Kidney epithelial cell (primary cell): ENCODE measurements at regions not wholly inside any gene's neighbourhood (a gene's known extent, or its start where the extent isn't known, plus 50 kb on each side); places are given as distances from the start of the nearest gene placed in this dataset.

Experiments
- DNase-seq: peaks from one replicate; pipeline ENCODE4 v3.0.0-alpha.2; 2010; ENCODE audit warnings: low read depth
- H3K27me3 ChIP-seq: 2 replicates; pipeline ENCODE4 v1.6.0; 2011; ENCODE audit warnings: low read length; ENCODE audit not compliant: control insufficient read depth, insufficient read depth
- H3K36me3 ChIP-seq: 2 replicates; pipeline ENCODE4 v1.5.1; 2011; ENCODE audit warnings: low read length; ENCODE audit not compliant: control insufficient read depth, insufficient read depth
- H3K4me3 ChIP-seq: 2 replicates; pipeline ENCODE4 v1.5.1; 2011; ENCODE audit warnings: low read depth, mild to moderate bottlenecking, control low read depth, low read length
- CTCF ChIP-seq: IDR thresholded peaks from 2 replicates; pipeline ENCODE4 v1.5.1; 2011; ENCODE audit warnings: mild to moderate bottlenecking, moderate library complexity, low read length, control low read depth, inconsistent platforms; ENCODE audit not compliant: insufficient read depth, poor library complexity, severe bottlenecking

DNA sequence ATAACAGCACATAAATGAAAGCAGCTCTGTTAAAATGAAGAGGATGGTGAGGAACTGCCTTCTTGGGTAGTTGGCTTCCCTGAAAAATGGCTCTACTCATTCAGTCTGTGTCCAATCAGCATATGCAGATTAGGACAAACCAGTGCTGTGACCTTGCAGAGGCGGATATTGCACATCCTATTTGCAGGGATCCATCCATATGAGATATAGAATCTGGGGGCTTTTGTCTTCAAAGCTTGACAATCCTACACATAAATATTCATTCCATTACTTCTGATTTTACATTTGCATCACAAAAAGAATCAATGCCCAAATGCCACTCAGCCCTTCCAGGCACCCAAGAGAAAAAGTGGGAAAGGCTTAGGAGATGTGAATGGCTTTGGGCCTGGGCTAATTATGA lies 383.7 kb downstream of the EMP1 start:
- DNase-seq: no peak
- Histone ChIP-seq H3K27me3 (no peaks in the 10 kb centered on the region), H3K36me3 (no peaks in the 10 kb centered on the region), H3K4me3 (no peak overlapping the region)
- TF ChIP-seq CTCF: no peak

DNA sequence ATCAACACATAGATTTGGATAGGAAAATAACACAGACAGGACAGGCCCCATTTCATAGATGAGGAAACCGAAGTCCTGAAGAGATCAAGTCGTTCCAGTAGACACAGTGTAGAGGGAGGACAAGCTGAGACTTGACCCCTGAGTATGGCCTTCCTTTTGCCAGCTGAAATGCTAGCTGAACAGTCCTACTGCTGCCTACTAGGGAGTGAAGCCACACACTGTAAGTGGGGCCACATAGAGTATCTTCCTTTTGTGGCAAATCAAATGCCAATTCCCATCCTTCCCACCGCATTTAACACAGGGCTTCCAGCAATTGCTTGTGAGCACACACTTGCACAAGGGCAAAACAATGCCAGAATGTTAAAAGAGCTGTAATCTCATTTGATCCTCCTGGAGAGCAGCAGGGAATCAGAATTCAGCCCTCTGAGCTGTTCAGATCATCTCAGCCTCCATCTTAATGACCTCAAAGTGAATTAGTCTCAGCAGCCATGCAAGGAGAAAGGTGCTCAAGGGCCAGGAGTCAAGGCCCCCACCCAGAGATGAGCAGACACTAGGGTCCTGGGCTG lies 380.5 kb downstream of the EMP1 start:
- Histone ChIP-seq H3K27me3 (no peaks in the 10 kb centered on the region), H3K4me3 (no peak overlapping the region), H3K36me3 (no peaks in the 10 kb centered on the region)
- no peak for DNase-seq
- TF ChIP-seq CTCF: no peak

- no peaks in the 10 kb centered on the region for H3K36me3 ChIP-seq
- no peak for TF ChIP-seq CTCF
- DNase-seq: peak; percentile 34
- H3K27me3 ChIP-seq: no peaks in the 10 kb centered on the region
- H3K4me3 ChIP-seq: no peak overlapping the region
Measured at GRCh38 chr12:13573698-13574321, 377.3 kb downstream of the EMP1 start.

- TF ChIP-seq CTCF: no peak
- DNase-seq: no peak
- Histone ChIP-seq H3K36me3 (no peaks in the 10 kb centered on the region), H3K27me3 (no peaks in the 10 kb centered on the region), H3K4me3 (no peak overlapping the region)
Measured at GRCh38 chr12:13571035-13571434, 374.5 kb downstream of the EMP1 start.

- no peak for DNase-seq
- H3K36me3 ChIP-seq: no peaks in the 10 kb centered on the region
- H3K4me3 ChIP-seq: no peak overlapping the region
- TF ChIP-seq CTCF: no peak
- no peaks in the 10 kb centered on the region for H3K27me3 ChIP-seq
Measured at GRCh38 chr12:13570005-13570694, 373.6 kb downstream of the EMP1 start.

DNA sequence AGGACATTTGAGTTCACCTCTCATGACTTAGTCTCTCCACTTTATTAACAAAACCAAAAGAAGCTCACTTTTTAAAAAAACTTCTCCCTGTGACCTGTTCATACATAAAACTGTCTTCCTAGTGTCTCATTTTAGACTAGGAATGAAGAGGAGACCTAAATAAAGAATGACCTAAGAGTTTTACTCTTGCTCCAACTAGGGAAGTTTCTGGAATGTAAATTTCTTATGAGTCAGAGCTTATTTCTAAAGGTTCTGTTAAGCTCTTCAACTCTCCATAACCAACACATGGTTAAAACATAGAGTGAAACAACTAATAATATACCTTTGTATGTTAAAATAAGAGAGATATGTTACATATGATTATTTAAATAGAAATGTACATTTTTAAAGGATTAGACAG lies 369.8 kb downstream of the EMP1 start:
- no peaks in the 10 kb centered on the region for H3K27me3 ChIP-seq
- H3K4me3 ChIP-seq: no peak overlapping the region
- H3K36me3 ChIP-seq: no peaks in the 10 kb centered on the region
- no peak for TF ChIP-seq CTCF
- DNase-seq: no peak
